ENCODE measurements at regions not wholly inside any gene's neighbourhood (a gene's known extent, or its start where the extent isn't known, plus 50 kb on each side); places are given as distances from the start of the nearest gene placed in this dataset.

GRCh38 chr9:80592413-80592812 is 1020.6 kb downstream of the TLE4 start:
- no peak for TF ChIP-seq CTCF (IDR thresholded peaks at IDR 0.05)
- no peak for TF ChIP-seq POLR2A (IDR thresholded peaks at IDR 0.05)
